ENCODE measurements at regions not wholly inside any gene's neighbourhood (a gene's known extent, or its start where the extent isn't known, plus 50 kb on each side); places are given as distances from the start of the nearest gene placed in this dataset.

GRCh38 chr7:116139807-116140206, 70.5 kb upstream of the TES start:
- Histone ChIP-seq H2AFZ (ENCODE audit: low read depth, low read length) (no peak overlapping the region), H3K9ac (ENCODE audit: low read length) (no peak overlapping the region), H3K4me2 (ENCODE audit: low read length) (no peak overlapping the region), H4K20me1 (ENCODE audit: insufficient read depth) (no peaks in the 10 kb centered on the region), H3K27ac (ENCODE audit: low read length) (no peak overlapping the region), H3K36me3 (ENCODE audit: insufficient read depth, low read length) (no peaks in the 10 kb centered on the region), H3K79me2 (replicated peaks; ENCODE audit: insufficient read depth, low read length) (no peaks in the 10 kb centered on the region), H3K9me3 (ENCODE audit: low read length) (no peaks in the 10 kb centered on the region), H3K4me3 (ENCODE audit: low read length) (no peak overlapping the region), H3F3A (ENCODE audit: insufficient read depth, low read length, poor library complexity, severe bottlenecking) (no peaks in the 10 kb centered on the region), H3K27me3 (ENCODE audit: insufficient read depth, low read depth, low read length) (peaks cover 21% of the 10 kb centered on the region), H3K9me2 (ENCODE audit: insufficient read depth, low read length) (no peaks in the 10 kb centered on the region)
- TF ChIP-seq MXI1 (conservative IDR thresholded peaks at IDR 0.05; ENCODE audit: poor library complexity, severe bottlenecking) (no peak), CTCF (IDR thresholded peaks at IDR 0.05; ENCODE audit: poor library complexity, severe bottlenecking) (no peak), POLR2AphosphoS5 (IDR thresholded peaks at IDR 0.05) (no peak), EZH2 (IDR thresholded peaks at IDR 0.05; ENCODE audit: borderline replicate concordance, insufficient read depth, low read length, poor library complexity, severe bottlenecking) (no peak)

GRCh38 chr7:116142374-116142773, 68.0 kb upstream of the TES start:
- H3K9me3 ChIP-seq (ENCODE audit: low read length): no peaks in the 10 kb centered on the region
- no peak overlapping the region for H3K27ac ChIP-seq (ENCODE audit: low read length)
- H4K20me1 ChIP-seq (ENCODE audit: insufficient read depth): no peaks in the 10 kb centered on the region
- no peaks in the 10 kb centered on the region for H3K9me2 ChIP-seq (ENCODE audit: insufficient read depth, low read length)
- no peaks in the 10 kb centered on the region for H3K27me3 ChIP-seq (ENCODE audit: insufficient read depth, low read depth, low read length)
- no peak overlapping the region for H3K4me2 ChIP-seq (ENCODE audit: low read length)
- H3K4me3 ChIP-seq (ENCODE audit: low read length): no peak overlapping the region
- no peak overlapping the region for H3K9ac ChIP-seq (ENCODE audit: low read length)
- H3K36me3 ChIP-seq (ENCODE audit: insufficient read depth, low read length): no peaks in the 10 kb centered on the region
- H3K79me2 ChIP-seq (replicated peaks; ENCODE audit: insufficient read depth, low read length): no peaks in the 10 kb centered on the region
- H3F3A ChIP-seq (ENCODE audit: insufficient read depth, low read length, poor library complexity, severe bottlenecking): no peaks in the 10 kb centered on the region
- TF ChIP-seq CTCF (IDR thresholded peaks at IDR 0.05; ENCODE audit: poor library complexity, severe bottlenecking) (no peak), RAD21 (conservative IDR thresholded peaks at IDR 0.05) (no peak), POLR2AphosphoS5 (IDR thresholded peaks at IDR 0.05) (no peak), REST (IDR thresholded peaks at IDR 0.05; ENCODE audit: borderline replicate concordance) (no peak), EP300 (conservative IDR thresholded peaks at IDR 0.05; ENCODE audit: poor library complexity, severe bottlenecking) (no peak), SMC3 (conservative IDR thresholded peaks at IDR 0.05; ENCODE audit: poor library complexity) (no peak), EZH2 (IDR thresholded peaks at IDR 0.05; ENCODE audit: borderline replicate concordance, insufficient read depth, low read length, poor library complexity, severe bottlenecking) (no peak)
- H2AFZ ChIP-seq (ENCODE audit: low read depth, low read length): no peak overlapping the region
